ENCODE measurements at regions not wholly inside any gene's neighbourhood (a gene's known extent, or its start where the extent isn't known, plus 50 kb on each side); places are given as distances from the start of the nearest gene placed in this dataset.
A peak's percentile ranks its signal among the peaks of the same experiment; 100 is the strongest.
"Not testable (repeated sequence)": the region's sequence is repeated elsewhere in the genome, so short reads cannot be mapped to it uniquely, and the experiment has no call there.

GRCh38 chr13:112286733-112287132 is 89.4 kb upstream of the SPACA7 start:
- not testable (repeated sequence) for DNase-seq

GRCh38 chr13:112320303-112320702 is 55.9 kb upstream of the SPACA7 start:
- DNase-seq, result no peak

- DNase-seq, result no peak
Observed at GRCh38 chr13:112322557-112322956, 53.6 kb upstream of the SPACA7 start.

GRCh38 chr13:112324116-112324515 is 52.0 kb upstream of the SPACA7 start:
- DNase-seq, result no peak

GRCh38 chr13:112325142-112325808 is 50.9 kb upstream of the SPACA7 start:
- no peak for DNase-seq

- DNase-seq, result peak; percentile 8
Observed at GRCh38 chr13:112325920-112326645, 50.1 kb upstream of the SPACA7 start.
